GM18502 (cell line): ENCODE measurements at regions not wholly inside any gene's neighbourhood (a gene's known extent, or its start where the extent isn't known, plus 50 kb on each side); places are given as distances from the start of the nearest gene placed in this dataset.
"Not testable (repeated sequence)": the region's sequence is repeated elsewhere in the genome, so short reads cannot be mapped to it uniquely, and the experiment has no call there.

Experiments used
- ATAC-seq: cut with Tn5 transposase; IDR thresholded peaks from one replicate; pipeline ENCODE4 v1.9.1; 2021; ENCODE audit warnings: mild to moderate bottlenecking; ENCODE audit not compliant: unreplicated experiment, poor library complexity

DNA sequence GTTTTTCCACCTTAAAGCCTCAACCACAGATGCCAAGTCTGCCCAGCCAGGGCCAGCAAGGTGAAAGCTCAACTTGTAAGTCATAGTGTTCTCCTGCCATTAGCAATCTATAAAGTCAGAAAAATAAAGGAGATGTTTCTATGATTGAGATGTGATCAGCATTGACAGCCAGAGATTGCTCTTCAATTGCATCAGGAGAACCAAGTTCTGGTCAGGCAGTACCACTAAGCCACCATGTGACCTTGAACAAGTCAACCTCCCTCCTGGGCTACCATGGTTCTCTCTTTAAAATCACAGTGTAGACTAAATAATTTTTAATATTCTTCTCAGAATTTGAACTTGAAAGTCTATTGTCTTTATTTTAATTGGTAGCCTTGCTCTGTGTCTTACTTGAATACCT is 220.3 kb upstream of the HES1 start:
- ATAC-seq = no peak

DNA sequence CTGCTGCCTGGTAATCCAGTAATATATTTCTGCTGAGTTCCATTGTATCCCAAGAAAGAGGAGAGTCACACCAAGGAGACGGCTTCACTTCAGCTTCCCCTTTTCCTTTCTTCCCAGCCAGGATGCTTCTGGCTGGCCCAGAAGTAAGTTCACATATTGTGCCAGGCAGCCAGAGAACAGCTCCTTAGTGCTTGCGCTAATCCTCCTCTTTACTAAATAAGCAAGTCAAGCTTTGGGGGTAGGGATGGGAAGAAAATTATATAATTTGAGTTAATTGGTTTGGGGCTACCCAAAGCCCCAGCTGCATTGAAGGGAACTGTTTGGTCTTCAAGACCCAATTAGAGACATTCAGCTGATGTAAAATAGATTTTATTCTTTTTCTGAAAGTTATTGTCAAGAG is 218.8 kb upstream of the HES1 start:
- no peak for ATAC-seq

GRCh38 chr3:193921465-193921864 is 214.5 kb upstream of the HES1 start:
- no peak for ATAC-seq

- ATAC-seq = no peak
Observed at GRCh38 chr3:193922034-193922774, 213.7 kb upstream of the HES1 start.

GRCh38 chr3:193923958-193924357 is 212.0 kb upstream of the HES1 start:
- ATAC-seq = not testable (repeated sequence)

DNA sequence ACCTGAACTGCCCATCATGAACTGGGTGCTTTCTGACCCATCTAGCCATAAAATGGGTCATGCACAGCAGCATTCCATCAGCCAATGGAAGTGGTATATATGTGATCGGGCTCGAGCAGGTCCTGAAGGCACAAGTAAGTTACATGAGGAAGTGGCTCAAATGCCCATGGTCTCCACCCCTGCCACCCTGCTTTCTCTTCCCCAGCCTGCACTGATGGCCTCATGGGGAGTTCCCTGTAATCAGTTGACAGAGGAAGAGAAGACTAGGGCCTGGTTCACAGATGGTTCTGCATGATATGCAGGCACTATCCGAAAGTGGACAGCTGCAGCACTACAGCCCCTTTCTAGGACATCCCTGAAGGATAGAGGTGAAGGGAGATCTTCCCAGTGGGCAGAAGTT is 209.9 kb upstream of the HES1 start:
- not testable (repeated sequence) for ATAC-seq

GRCh38 chr3:193927413-193928206 is 208.3 kb upstream of the HES1 start:
- ATAC-seq = not testable (repeated sequence)

DNA sequence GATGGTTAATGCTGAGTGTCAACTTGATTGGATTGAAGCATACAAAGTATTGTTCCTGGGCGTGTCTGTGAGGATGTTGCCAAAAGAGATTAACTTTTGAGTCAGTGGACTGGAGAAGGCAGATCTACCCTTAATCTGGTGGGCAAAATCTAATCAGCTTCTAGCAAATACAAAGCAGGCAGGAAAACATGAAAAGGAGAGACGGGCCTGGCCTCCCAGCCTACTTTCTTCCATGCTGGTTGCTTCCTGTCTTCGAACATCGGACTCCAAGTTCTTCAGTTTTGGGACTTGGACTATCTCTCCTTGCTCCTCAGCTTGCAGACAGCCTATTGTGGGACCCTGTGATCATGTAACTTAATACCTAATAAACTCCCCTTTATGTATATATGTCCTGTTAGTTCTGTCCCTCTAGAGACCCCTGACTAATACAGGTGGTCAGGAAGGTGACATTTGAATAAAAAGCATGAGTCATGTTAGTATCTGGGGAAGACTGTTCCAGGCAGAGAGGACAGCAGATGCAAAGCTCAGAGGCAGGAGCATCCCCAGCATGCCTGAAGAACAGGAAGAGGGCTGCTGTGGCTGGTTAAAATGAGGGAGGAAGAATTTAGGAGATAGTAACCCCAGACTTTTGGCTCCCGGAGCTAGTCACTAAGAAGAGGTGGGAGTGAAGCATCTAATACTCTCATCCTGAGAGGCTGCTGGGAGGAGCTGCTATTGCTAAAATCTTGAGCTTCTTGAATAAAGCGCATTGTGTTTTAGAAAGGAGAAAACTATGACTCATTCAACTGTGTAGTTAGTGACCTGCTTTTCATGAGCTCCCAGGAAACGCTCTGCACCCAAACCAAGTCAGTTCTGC is 207.4 kb upstream of the HES1 start:
- no peak for ATAC-seq

GRCh38 chr3:193929373-193929772 is 206.6 kb upstream of the HES1 start:
- no peak for ATAC-seq

DNA sequence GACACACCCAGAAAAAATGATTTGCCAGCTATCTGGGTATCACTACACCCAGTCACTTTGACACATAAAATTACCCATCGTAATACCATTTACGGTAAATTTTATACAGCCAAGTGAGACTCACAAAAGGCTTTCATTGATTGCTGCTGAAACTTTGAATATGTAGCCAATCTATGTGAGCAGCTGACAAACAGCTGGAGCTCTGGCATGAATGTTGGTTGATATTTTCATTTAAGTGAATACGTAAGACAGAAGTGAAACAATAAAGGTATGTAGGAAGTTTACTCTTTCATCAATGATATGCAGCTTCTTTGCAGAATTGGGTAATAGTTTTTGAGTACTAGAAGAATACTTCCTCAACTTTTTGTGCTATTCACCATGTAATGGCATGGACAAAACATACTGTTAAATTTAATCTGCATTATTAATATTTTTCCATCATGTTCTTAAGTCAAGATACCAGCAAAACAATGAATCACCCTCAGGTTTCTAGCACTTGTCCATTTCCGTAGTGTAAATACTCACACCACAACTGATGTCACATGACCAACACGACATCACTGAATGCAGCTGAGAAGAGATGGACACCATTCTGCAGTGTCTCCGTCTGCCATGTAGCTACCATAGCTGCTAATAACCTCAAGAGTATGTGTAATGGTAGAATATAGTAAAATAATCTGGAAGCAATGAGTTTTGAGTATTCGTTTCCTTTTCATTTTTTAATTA is 205.9 kb upstream of the HES1 start:
- ATAC-seq = no peak

- ATAC-seq = no peak
Observed at GRCh38 chr3:193932136-193932535, 203.8 kb upstream of the HES1 start.

DNA sequence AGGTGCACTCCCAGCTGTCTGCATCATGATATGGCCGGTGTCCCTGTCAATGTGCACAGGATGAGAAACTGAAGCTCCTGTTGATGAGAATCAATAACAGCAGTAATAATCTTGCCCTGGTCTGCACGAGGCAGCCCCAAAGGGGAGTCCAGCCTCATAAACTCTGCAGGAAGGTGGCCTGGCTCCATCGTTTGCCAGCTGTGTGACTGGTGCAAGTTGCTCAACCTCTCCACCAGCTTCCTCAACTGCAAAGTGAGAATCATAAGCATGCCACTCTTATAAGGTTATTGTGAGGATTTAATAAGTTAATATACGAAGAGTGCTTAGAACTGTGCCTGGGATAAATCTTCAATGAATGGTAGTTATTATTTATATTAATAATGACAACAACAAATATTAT is 203.4 kb upstream of the HES1 start:
- no peak for ATAC-seq

DNA sequence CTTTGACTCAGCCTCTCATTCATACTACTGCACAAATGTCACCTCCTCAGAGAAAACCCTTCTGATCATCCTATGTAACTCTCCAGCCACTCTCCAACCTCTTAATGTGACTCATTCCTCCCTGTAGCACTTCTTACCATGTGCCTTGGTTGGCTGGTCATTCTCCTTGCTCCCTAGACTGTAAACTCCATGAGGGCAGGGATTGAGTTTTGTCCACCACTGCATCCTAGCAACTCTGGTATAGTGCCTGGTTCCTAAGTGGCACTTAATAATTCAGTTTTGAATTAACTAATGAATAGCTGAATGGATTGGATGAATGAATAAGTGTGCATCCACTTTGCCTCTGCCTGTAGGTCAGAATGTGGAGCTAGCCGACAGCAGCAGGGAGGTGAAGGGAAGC is 202.5 kb upstream of the HES1 start:
- ATAC-seq = no peak

DNA sequence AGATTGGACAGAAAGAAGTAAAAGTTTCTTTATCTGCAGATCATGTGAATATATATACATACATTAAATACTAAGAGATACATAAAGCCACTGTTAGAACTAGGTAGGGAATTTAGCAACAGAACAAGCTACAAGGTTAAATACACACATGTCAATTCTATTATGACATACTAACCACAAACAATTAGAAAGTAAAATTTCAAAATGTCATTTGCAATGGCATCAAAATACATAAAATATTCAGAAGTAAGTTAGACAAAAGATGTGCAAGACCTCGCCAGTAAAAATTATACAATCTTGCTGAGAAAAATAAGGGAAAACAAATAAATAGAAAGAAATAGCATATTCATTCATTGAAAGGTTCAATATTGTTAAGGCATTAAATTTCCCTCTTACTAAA is 200.0 kb upstream of the HES1 start:
- ATAC-seq = no peak

DNA sequence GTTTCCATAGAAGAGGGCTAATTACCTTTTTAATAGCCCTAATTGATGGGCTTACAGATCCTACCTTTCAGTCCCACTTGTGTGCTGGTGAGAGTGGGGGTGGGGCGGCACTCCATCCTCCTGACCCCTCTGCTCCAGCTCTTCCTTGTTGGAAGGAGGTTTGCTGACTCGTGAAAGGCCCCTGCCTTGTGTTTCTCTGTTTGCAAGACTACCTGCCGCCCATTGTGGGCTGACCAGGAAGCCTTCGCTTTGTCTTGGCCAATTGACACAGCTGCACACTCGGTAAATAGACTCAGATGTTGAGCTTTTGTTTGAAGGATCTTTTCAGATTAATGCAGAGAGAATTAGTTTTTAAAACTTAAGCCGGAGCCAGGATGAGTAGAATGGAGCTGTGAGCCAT is 197.3 kb upstream of the HES1 start:
- ATAC-seq = no peak

DNA sequence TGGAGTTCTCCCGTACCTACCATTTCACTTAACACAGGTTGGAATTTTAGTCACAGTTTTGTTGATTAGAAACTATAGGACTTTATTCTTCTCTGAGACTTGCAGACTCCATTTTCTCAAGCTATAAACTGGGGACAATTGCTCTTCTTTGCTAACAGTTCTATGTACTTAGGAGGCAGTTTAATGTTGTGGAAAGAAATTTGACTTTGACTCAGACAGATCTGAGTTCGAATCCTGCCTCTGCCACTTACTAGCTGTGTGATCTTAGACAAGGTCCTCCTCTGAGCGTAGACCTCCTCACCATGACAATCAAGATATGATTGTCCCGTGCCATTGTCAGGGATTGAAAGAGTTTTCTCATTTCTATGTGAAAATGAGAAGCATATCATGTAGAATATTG is 196.4 kb upstream of the HES1 start:
- ATAC-seq = no peak

- ATAC-seq = no peak
Observed at GRCh38 chr3:193940526-193940925, 195.4 kb upstream of the HES1 start.

DNA sequence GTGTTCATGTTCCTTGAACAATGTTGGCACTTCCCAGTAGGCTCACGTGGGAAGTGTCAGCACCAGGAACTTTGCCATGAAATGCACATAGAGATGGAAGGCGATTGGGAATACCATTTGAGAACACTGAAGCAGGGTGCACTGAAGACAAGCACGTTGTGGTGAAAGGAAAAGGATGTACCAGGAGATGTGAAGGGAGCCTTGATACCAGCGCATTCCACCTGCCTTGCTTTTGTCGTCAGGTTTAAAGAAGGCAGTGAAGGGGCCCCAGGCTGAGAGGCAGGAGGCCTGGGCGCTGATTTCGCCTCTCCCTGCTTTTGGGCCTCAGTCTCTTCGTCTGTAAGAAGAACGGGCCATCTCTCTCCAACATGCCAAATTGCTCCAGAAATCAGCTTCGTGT is 194.5 kb upstream of the HES1 start:
- no peak for ATAC-seq

DNA sequence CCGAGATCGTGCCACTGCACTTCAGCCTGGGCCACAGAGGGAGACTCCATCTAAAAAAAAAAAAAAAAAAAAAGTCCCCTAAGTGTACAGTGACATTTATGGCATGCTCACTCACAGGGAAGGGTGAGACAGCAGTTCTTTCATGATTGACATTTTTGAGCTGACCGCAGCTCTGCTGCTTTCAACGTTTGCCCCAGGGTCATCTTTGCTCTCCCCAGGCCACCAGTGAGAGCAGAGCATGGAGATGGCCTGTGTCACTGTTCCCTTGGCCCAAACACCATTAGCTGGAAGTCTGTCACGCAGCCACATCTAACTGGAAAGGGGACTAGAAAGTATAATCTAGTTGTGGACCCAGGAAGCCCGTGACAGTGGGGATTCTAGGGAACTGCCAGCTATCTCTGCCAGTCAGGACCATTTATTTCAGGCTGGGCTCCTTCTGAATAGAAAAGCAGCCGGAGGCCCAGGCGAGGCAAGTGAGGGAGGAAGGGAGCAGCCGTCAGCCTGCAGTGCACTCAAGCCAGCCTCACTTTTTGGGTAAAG is 193.4 kb upstream of the HES1 start:
- no peak for ATAC-seq

- ATAC-seq = no peak
Observed at GRCh38 chr3:193943200-193943599, 192.7 kb upstream of the HES1 start.
